GM23338 (cell line): ENCODE measurements at regions not wholly inside any gene's neighbourhood (a gene's known extent, or its start where the extent isn't known, plus 50 kb on each side); places are given as distances from the start of the nearest gene placed in this dataset.

Source experiments
- CREB1 ChIP-seq: fragments of 250-450 bp; sonication (Bioruptor Pico); IDR thresholded peaks from 2 replicates; pipeline ENCODE4 v1.5.0; 2020; ENCODE audit warnings: low read depth, mild to moderate bottlenecking, moderate library complexity
- CTCF ChIP-seq, 2 experiments: fragments of 200-600 bp in 1 of 2; sonication (generic) in 1 of 2; conservative IDR thresholded peaks; 2 replicates each; pipeline versions ENCODE4 v1.5.1 to v1.6.1; 2016 to 2017; ENCODE audit warnings: antibody characterized with exemption in 2 of 2, low read depth in 2 of 2, mild to moderate bottlenecking in 2 of 2, moderate library complexity in 1 of 2
- EZH2 ChIP-seq: fragments of 200-600 bp; sonication (generic); IDR thresholded peaks from one replicate; pipeline ENCODE4 v1.8.0; 2017; ENCODE audit warnings: antibody characterized with exemption, mild to moderate bottlenecking, low read depth; ENCODE audit not compliant: unreplicated experiment
- EZH2phosphoT487 ChIP-seq: fragments of 200-600 bp; sonication (generic); IDR thresholded peaks from one replicate; pipeline ENCODE4 v1.8.1; 2018; ENCODE audit warnings: antibody characterized with exemption; ENCODE audit not compliant: unreplicated experiment
- JUNB ChIP-seq: IDR thresholded peaks from one replicate; pipeline ENCODE4 v1.6.1; 2016; ENCODE audit warnings: antibody characterized with exemption; ENCODE audit not compliant: unreplicated experiment
- POLR2AphosphoS5 ChIP-seq: IDR thresholded peaks from 2 replicates; pipeline ENCODE4 v1.6.1; 2016; ENCODE audit warnings: antibody characterized with exemption, low read depth
- REST ChIP-seq: IDR thresholded peaks from one replicate; pipeline ENCODE4 v1.6.1; 2018; ENCODE audit warnings: antibody characterized with exemption; ENCODE audit not compliant: unreplicated experiment
- STAT1 ChIP-seq: IDR thresholded peaks from one replicate; pipeline ENCODE4 v1.6.1; 2016; ENCODE audit warnings: antibody characterized with exemption; ENCODE audit not compliant: unreplicated experiment
- ZNF331 ChIP-seq: fragments of 250-450 bp; sonication (Bioruptor Pico); IDR thresholded peaks from 2 replicates; pipeline ENCODE4 v1.5.0; 2020; ENCODE audit warnings: low read depth, mild to moderate bottlenecking, moderate library complexity
- ZNF462 ChIP-seq: fragments of 250-450 bp; sonication (Bioruptor Pico); IDR thresholded peaks from 2 replicates; pipeline ENCODE4 v1.5.0; 2020; ENCODE audit warnings: mild to moderate bottlenecking, moderate library complexity

- TF ChIP-seq REST = no peak
- TF ChIP-seq CTCF (conservative IDR thresholded peaks at IDR 0.05; ENCODE audit: low read depth in 2 of 2) = no peak
- no peak for TF ChIP-seq EZH2
- TF ChIP-seq POLR2AphosphoS5 = no peak
- no peak for TF ChIP-seq ZNF331
- no peak for TF ChIP-seq EZH2phosphoT487
- no peak for TF ChIP-seq ZNF462
- TF ChIP-seq JUNB = no peak
- TF ChIP-seq CREB1 (CRISPR knock-in tag) = no peak
- TF ChIP-seq STAT1 = no peak
Measured at GRCh38 chr18:77191071-77191751, 58.4 kb upstream of the GALR1 start.
